GM12874 (cell line): ENCODE measurements at regions not wholly inside any gene's neighbourhood (a gene's known extent, or its start where the extent isn't known, plus 50 kb on each side); places are given as distances from the start of the nearest gene placed in this dataset.

ENCODE experiments used
- TF ChIP-seq, protein P1 (sequence below): IDR thresholded peaks from 2 replicates; pipeline ENCODE4 v1.5.1; 2011; ENCODE audit warnings: low read depth, mild to moderate bottlenecking, control low read depth, low read length, moderate library complexity; ENCODE audit not compliant: insufficient read depth

DNA sequence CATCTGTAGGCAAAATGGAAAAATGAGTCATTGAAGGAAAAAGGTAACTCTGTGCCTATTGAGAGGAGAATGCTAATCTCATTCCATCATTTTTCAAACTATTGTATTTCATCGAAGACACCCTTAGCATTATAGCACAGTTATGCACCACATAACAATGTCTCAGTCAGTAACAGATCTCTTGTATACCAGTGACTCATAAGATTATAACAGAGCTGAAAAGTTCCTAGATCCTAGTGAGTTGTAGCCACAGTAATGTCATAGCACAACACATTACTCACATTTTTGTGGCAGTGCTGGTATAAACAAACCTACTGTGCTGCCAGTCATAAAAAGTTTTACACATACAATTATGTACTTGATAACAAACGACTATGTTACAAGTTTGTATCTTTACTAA lies 1077.6 kb downstream of the DIAPH3 start:
- TF ChIP-seq, protein P1, sequence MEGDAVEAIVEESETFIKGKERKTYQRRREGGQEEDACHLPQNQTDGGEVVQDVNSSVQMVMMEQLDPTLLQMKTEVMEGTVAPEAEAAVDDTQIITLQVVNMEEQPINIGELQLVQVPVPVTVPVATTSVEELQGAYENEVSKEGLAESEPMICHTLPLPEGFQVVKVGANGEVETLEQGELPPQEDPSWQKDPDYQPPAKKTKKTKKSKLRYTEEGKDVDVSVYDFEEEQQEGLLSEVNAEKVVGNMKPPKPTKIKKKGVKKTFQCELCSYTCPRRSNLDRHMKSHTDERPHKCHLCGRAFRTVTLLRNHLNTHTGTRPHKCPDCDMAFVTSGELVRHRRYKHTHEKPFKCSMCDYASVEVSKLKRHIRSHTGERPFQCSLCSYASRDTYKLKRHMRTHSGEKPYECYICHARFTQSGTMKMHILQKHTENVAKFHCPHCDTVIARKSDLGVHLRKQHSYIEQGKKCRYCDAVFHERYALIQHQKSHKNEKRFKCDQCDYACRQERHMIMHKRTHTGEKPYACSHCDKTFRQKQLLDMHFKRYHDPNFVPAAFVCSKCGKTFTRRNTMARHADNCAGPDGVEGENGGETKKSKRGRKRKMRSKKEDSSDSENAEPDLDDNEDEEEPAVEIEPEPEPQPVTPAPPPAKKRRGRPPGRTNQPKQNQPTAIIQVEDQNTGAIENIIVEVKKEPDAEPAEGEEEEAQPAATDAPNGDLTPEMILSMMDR, result no peak

DNA sequence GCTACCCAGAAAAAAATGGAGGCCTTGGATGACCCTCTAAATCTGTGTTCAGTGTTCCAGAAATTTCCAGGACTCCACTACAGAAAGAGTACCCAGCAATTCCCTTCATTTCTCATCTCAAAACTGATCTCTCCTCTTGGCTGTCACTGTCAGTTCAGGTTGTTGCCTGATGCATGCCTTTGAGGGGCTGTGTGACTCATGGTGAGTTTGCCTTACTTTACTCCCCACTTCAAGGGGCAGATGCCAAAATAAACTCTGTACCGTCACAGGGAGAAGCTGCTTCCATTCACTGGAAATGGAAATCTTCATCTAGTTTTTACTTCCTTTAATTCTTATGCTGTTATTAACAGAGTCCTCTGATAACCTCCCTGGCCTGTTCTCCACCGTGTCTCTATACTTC lies 1075.0 kb downstream of the DIAPH3 start:
- TF ChIP-seq, protein P1, result no peak

DNA sequence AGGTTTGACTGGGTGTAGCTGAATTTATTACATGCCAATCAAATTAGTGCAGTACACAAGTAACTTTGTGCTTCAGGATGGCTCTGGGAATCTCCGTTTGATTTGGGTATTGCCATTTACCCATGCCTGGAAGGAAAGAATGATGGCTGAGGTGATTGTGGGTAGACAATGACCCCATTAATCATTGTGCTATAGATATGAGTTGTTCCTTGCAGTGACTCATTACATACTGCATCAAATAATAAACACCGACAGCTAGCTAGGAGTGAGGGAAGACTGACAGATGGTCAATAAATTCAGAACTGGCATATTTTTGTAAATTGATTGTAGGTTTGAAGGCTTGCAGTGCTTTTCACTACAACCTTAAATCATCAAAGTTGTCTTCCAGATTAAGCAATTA lies 1069.5 kb downstream of the DIAPH3 start:
- TF ChIP-seq, protein P1, result no peak

DNA sequence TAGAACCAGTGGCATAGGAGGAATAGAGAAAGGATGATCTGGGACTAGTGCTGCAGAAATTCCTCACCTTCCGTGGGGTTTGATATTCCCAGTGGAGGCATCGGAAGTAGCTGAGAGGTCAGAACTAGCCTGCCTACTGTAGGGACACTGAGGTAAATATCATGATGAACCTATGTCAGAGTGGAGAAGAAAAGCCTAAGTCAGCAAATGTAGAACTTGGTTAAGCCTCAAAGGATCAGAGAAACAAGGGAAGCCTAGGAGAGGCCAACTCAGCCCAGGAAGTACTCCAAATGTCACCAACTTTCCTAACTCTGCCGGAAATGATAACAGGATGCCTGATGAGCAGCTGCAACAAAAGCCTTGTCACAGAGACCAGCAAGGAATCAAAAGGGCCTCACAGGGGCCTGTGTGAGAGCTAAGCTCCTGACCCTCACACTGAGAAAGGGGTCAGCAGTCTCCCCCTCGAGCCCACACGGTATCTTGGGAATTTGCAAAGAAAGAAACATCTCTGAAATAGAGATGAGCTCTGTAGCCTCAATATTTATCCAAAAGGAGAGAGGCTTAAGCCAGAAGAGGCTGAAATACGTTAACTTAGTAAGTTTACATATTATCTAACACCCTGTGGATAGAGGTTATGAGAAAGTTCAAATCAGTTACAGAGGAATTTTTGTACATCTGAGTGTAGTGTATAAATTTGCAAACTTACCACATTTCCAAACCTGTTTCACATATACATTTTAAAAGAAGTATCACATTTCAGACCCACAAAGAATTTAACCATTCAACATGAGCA lies 1064.3 kb downstream of the DIAPH3 start:
- TF ChIP-seq, protein P1, result no peak

- TF ChIP-seq, protein P1, result no peak
Observed at GRCh38 chr13:59103004-59103768, 1060.5 kb downstream of the DIAPH3 start.

- TF ChIP-seq, protein P1, result no peak
Observed at GRCh38 chr13:59111751-59112171, 1052.0 kb downstream of the DIAPH3 start.

DNA sequence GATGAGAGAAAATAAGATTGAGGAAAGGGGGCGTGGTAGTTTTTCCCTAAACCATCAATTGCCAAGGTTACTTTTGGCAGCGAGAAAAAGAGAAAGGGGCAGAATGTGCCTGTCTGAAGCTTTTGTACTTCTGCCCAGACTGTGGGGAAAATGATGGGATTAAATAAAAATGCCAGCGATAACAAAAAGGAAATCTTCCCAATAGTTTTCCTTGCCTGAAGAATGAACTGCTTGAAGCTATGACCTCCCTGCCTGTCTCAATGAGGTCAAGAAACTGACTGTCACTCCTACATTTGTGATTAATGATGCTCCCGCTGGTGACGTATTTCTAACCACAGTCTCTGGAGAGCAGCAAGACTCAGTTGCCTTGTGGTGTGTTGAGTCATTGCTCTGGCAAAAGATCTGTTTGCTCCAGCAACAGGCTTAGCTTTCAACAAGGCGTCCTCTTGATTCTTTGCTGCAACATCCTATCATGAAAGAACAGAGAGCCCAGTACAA lies 1051.5 kb downstream of the DIAPH3 start:
- TF ChIP-seq, protein P1, result no peak
